HL-60 (cell line): ENCODE measurements at regions not wholly inside any gene's neighbourhood (a gene's known extent, or its start where the extent isn't known, plus 50 kb on each side); places are given as distances from the start of the nearest gene placed in this dataset.

Source experiments
- DNase-seq, 2 experiments: peaks; one replicate each; pipeline ENCODE4 v3.0.0-alpha.2; 2010 to 2020; ENCODE audit warnings: low read depth in 1 of 2, low spot score in 1 of 2
- H3K27ac ChIP-seq: fragments of 250-450 bp; sonication (Bioruptor Pico); replicated peaks from 2 replicates; pipeline ENCODE4 v1.5.1; 2020; ENCODE audit warnings: mild to moderate bottlenecking, moderate library complexity
- H3K27me3 ChIP-seq: fragments of 250-450 bp; sonication (Bioruptor Pico); 2 replicates; pipeline ENCODE4 v1.5.1; 2021; ENCODE audit warnings: mild to moderate bottlenecking, moderate library complexity; ENCODE audit not compliant: insufficient read depth, poor library complexity, severe bottlenecking
- H3K4me3 ChIP-seq: replicated peaks from 2 replicates; pipeline ENCODE4 v1.5.1; 2011; ENCODE audit warnings: mild to moderate bottlenecking, control low read depth, low read length; ENCODE audit not compliant: insufficient read depth
- GABPA ChIP-seq: IDR thresholded peaks from 2 replicates; pipeline ENCODE4 v1.6.1; 2012; ENCODE audit warnings: low read depth
- POLR2AphosphoS5 ChIP-seq: IDR thresholded peaks from 2 replicates; pipeline ENCODE4 v1.6.1; 2012; ENCODE audit warnings: low read depth
- REST ChIP-seq: IDR thresholded peaks from 2 replicates; pipeline ENCODE4 v1.6.1; 2012; ENCODE audit warnings: low read depth; ENCODE audit not compliant: insufficient replicate concordance
- SPI1 ChIP-seq: IDR thresholded peaks from 2 replicates; pipeline ENCODE4 v1.6.1; 2012; ENCODE audit warnings: low read depth, mild to moderate bottlenecking, borderline replicate concordance
- TF ChIP-seq, protein P1 (sequence below): IDR thresholded peaks from one replicate; pipeline ENCODE4 v1.5.1; 2011; ENCODE audit warnings: low read length, control low read depth, inconsistent platforms; ENCODE audit not compliant: insufficient read depth

DNA sequence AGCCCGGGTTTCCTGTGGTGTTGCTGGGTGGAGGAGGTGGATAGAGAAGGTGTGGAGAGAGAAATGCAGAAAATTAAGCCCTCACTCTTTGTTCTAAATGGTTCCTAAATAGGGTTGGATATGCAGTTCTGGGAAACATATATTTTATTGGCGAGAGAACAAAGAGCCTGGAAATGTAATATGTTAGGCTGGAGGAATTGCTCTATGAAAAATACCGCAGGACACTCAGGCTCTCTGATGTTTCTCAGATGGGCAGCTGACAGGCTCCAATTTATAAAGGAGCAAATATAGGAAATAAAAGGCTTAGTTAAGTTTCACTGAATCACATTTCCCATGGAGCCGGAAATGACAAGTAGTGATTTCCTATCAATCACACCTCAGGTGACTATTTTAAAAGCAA lies 428.0 kb downstream of the TMEM135 start:
- Histone ChIP-seq H3K27ac (no peak overlapping the region), H3K27me3 (no peaks in the 10 kb centered on the region), H3K4me3 (no peak overlapping the region)
- TF ChIP-seq POLR2AphosphoS5 (no peak), REST (no peak), SPI1 (no peak), GABPA (no peak)
- TF ChIP-seq, protein P1, sequence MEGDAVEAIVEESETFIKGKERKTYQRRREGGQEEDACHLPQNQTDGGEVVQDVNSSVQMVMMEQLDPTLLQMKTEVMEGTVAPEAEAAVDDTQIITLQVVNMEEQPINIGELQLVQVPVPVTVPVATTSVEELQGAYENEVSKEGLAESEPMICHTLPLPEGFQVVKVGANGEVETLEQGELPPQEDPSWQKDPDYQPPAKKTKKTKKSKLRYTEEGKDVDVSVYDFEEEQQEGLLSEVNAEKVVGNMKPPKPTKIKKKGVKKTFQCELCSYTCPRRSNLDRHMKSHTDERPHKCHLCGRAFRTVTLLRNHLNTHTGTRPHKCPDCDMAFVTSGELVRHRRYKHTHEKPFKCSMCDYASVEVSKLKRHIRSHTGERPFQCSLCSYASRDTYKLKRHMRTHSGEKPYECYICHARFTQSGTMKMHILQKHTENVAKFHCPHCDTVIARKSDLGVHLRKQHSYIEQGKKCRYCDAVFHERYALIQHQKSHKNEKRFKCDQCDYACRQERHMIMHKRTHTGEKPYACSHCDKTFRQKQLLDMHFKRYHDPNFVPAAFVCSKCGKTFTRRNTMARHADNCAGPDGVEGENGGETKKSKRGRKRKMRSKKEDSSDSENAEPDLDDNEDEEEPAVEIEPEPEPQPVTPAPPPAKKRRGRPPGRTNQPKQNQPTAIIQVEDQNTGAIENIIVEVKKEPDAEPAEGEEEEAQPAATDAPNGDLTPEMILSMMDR = no peak
- no peak for DNase-seq

- TF ChIP-seq GABPA = no peak
- TF ChIP-seq, protein P1 = no peak
- no peak for TF ChIP-seq POLR2AphosphoS5
- no peak for TF ChIP-seq SPI1
- no peak for TF ChIP-seq REST
- Histone ChIP-seq H3K27ac (no peak overlapping the region), H3K27me3 (no peaks in the 10 kb centered on the region), H3K4me3 (no peak overlapping the region)
- DNase-seq = peak; percentile 2 to 4
These were observed 425.9 kb downstream of the TMEM135 start for GRCh38 chr11:87463486-87464102.

GRCh38 chr11:87462171-87462570 lies 424.4 kb downstream of the TMEM135 start:
- Histone ChIP-seq H3K4me3 (no peak overlapping the region), H3K27me3 (no peaks in the 10 kb centered on the region), H3K27ac (no peak overlapping the region)
- no peak for DNase-seq
- TF ChIP-seq SPI1 = no peak
- TF ChIP-seq, protein P1 = no peak
- TF ChIP-seq POLR2AphosphoS5 = no peak
- no peak for TF ChIP-seq REST
- no peak for TF ChIP-seq GABPA
